T-cell (primary cell): ENCODE measurements at regions not wholly inside any gene's neighbourhood (a gene's known extent, or its start where the extent isn't known, plus 50 kb on each side); places are given as distances from the start of the nearest gene placed in this dataset.

Source experiments
- ATAC-seq, 4 experiments: fragments of 200-7000 bp in 3 of 4; fragments of 150-1000 bp in 1 of 4; cut with Tn5 transposase; replicated peaks in 1 of 4; 1 replicate in 3 of 4; 2 replicates in 1 of 4; pipeline ENCODE4 v1.10.0; 2021; ENCODE audit warnings: moderate library complexity in 3 of 4, mild to moderate bottlenecking in 2 of 4, moderate number of reproducible peaks in 1 of 4
- CTCF ChIA-PET, 2 donors: fragments of 300-600 bp; sonication (Branson Sonifier 250); formaldehyde crosslinking; loops; one replicate each; lab custom pipeline; 2022; ENCODE audit warnings: antibody characterized with exemption in 2 of 2; lab: Charles Lee
- POLR2A ChIA-PET, 2 donors: fragments of 300-600 bp; sonication (Branson Sonifier 250); formaldehyde crosslinking; loops; one replicate each; lab custom pipeline; 2022; ENCODE audit warnings: antibody characterized with exemption in 2 of 2; lab: Charles Lee
- DNase-seq, 35 experiments: peaks; one replicate each; pipeline versions ENCODE4 v3.0.0 to v3.0.0-alpha.2; 2013 to 2023
- H3K27ac ChIP-seq: one replicate; pipeline ENCODE4 v1.5.1; 2013; ENCODE audit warnings: low read length
- H3K27me3 ChIP-seq, 2 experiments: replicated peaks in 1 of 2; 1 replicate in 1 of 2; 2 replicates in 1 of 2; pipeline versions ENCODE4 v1.6.1 to v1.7.0; 2013; ENCODE audit warnings: low read length in 1 of 2, mixed read lengths in 1 of 2; ENCODE audit not compliant: control insufficient read depth in 2 of 2, insufficient read depth in 2 of 2; ENCODE audit errors: extremely low read depth in 1 of 2
- H3K36me3 ChIP-seq, 2 donors: 1 replicate in 1 of 2; 2 replicates in 1 of 2; pipeline versions ENCODE4 v1.6.1 to v1.7.0; 2013; ENCODE audit warnings: low read length in 1 of 2; ENCODE audit not compliant: control insufficient read depth in 2 of 2, insufficient read depth in 1 of 2; ENCODE audit errors: extremely low read depth in 1 of 2
- H3K4me1 ChIP-seq, 2 experiments: 1 replicate in 1 of 2; 2 replicates in 1 of 2; pipeline versions ENCODE4 v1.6.1 to v1.7.0; 2013; ENCODE audit warnings: low read length in 2 of 2, mixed read lengths in 1 of 2; ENCODE audit not compliant: insufficient read depth in 2 of 2, control insufficient read depth in 1 of 2; ENCODE audit errors: extremely low read depth in 1 of 2
- H3K4me3 ChIP-seq, 2 donors: 1 replicate in 1 of 2; 2 replicates in 1 of 2; pipeline versions ENCODE4 v1.5.1 to v1.7.0; 2013; ENCODE audit warnings: mild to moderate bottlenecking in 2 of 2, low read length in 1 of 2, moderate library complexity in 1 of 2; ENCODE audit not compliant: control insufficient read depth in 1 of 2; ENCODE audit errors: extremely low read depth in 1 of 2
- H3K9me3 ChIP-seq: 2 replicates; pipeline ENCODE4 v1.7.0; 2013
- H3K27ac Mint-ChIP-seq, 2 donors: one replicate each; pipeline ENCODE4 v1.8.0; 2020 to 2021; ENCODE audit warnings: mild to moderate bottlenecking in 2 of 2, mixed read lengths in 2 of 2
- H3K27me3 Mint-ChIP-seq, 2 donors: one replicate each; pipeline ENCODE4 v1.8.0; 2021 to 2022; ENCODE audit warnings: mixed read lengths in 2 of 2
- H3K36me3 Mint-ChIP-seq: one replicate; pipeline ENCODE4 v1.8.0; 2021; ENCODE audit warnings: mixed read lengths
- H3K4me1 Mint-ChIP-seq, 3 donors: one replicate each; pipeline ENCODE4 v1.8.0; 2020 to 2022; ENCODE audit warnings: mixed read lengths in 3 of 3, mild to moderate bottlenecking in 1 of 3
- H3K4me3 Mint-ChIP-seq, 3 donors: one replicate each; pipeline ENCODE4 v1.8.0; 2020 to 2022; ENCODE audit warnings: mild to moderate bottlenecking in 3 of 3, mixed read lengths in 3 of 3, moderate library complexity in 3 of 3
- H3K9me3 Mint-ChIP-seq, 3 donors: one replicate each; pipeline ENCODE4 v1.8.0; 2020 to 2022; ENCODE audit warnings: mixed read lengths in 3 of 3
- WGBS: methylation state at CpG from one replicate; pipeline ENCODE4 v1.1.5; 2013; ENCODE audit warnings: missing lambda C conversion rate; ENCODE audit not compliant: insufficient coverage; 5-methylcytosine and 5-hydroxymethylcytosine counted together

DNA sequence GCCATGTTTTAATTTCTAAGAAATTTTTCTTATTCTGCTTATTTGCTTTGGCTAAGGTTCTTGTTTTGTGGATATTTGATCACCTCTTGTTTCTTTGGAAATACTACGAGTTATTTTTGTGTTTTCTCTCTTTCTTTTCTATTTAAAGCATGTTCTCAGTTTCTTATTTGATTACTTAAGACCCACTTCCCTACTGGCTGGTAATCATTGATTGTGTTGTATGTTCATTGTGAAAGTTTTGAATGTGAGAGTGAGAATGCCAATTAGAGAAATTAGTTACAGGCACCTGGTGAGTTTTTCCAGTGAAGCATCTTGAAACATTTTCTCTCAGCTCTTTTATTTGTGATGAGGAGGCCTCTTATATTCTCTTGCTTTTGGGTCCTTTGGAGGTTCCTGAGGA lies 226.7 kb upstream of the MC4R start:
- CTCF ChIA-PET, result no interaction called here

DNA sequence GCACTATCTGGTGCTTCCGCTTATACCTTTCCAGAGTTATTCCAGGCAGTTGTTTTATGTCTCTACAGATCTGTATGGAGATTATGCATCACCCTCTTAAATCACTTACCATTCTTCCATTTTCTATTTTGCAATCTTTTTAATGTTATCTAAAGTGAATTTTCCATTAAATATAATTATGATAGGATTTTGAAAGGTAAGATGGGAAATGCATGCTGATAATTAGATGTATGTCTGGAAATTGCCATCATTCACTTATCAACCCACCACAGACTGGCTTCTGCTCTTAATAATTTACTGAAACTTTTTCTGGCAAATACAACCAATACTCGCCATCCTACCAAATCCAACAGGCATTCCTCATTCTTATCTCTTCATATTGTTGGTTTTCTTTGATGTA lies 227.4 kb upstream of the MC4R start:
- Mint-ChIP-seq H3K27ac (no peak overlapping the region), H3K4me3 (no peak overlapping the region), H3K9me3 (peaks cover 3 to 15% (median 9%) of the 10 kb centered on the region in 3 donors), H3K4me1 (no peaks in the 10 kb centered on the region), H3K27me3 (no peaks in the 10 kb centered on the region), H3K36me3 (no peaks in the 10 kb centered on the region)
- no peaks in the 10 kb centered on the region for H3K9me3 ChIP-seq
- no peak for ATAC-seq
- no peaks in the 10 kb centered on the region for H3K36me3 ChIP-seq
- no peak overlapping the region for H3K27ac ChIP-seq
- CTCF ChIA-PET, result no interaction called here
- H3K4me1 ChIP-seq, result no peaks in the 10 kb centered on the region
- POLR2A ChIA-PET, result no interaction called here
- DNase-seq, result no peak
- H3K27me3 ChIP-seq, result no peaks in the 10 kb centered on the region
- H3K4me3 ChIP-seq, result no peak overlapping the region
- WGBS, result no CpG with 5 or more reads among the region's 2 CpGs

More for the DNA sequence above, 226.7 kb upstream of the MC4R start:
- Mint-ChIP-seq H3K9me3 (peaks cover 3 to 15% (median 9%) of the 10 kb centered on the region in 3 donors), H3K36me3 (no peaks in the 10 kb centered on the region), H3K27me3 (no peaks in the 10 kb centered on the region), H3K4me3 (no peak overlapping the region), H3K27ac (no peak overlapping the region), H3K4me1 (no peaks in the 10 kb centered on the region)
- WGBS, result no CpG with 5 or more reads among the region's 1 CpG
- ATAC-seq (no peak), DNase-seq (no peak)
- Histone ChIP-seq H3K27ac (no peak overlapping the region), H3K36me3 (no peaks in the 10 kb centered on the region), H3K9me3 (no peaks in the 10 kb centered on the region), H3K4me1 (no peaks in the 10 kb centered on the region), H3K27me3 (no peaks in the 10 kb centered on the region), H3K4me3 (no peak overlapping the region)
- POLR2A ChIA-PET, result no interaction called here

DNA sequence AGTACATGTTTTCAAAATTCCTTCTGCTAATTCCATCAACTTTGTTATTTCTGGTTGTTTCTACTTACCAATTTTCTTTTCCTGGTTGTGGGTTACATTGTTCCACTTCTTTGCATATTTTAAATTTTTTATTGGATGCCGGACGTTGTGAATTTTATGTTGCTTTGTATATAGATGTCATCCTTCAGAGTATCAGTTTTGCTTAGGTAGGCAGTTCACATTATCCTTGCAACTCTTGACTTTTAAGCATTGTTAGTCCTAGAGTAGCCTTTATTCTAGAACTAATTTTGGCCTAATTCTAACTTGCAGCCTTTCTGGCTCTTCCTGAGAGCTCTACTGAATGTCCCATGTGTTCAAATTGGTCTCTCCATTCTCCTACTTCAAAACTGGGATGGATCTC lies 228.7 kb upstream of the MC4R start:
- ChIA-PET POLR2A (no interaction called here), CTCF (no interaction called here)
- no peaks in the 10 kb centered on the region for H3K4me1 Mint-ChIP-seq
- no peaks in the 10 kb centered on the region for H3K36me3 Mint-ChIP-seq
- Histone ChIP-seq H3K27ac (no peak overlapping the region), H3K27me3 (no peaks in the 10 kb centered on the region), H3K4me3 (no peak overlapping the region), H3K4me1 (no peaks in the 10 kb centered on the region), H3K36me3 (no peaks in the 10 kb centered on the region), H3K9me3 (no peaks in the 10 kb centered on the region)
- no peaks in the 10 kb centered on the region for H3K27me3 Mint-ChIP-seq
- H3K9me3 Mint-ChIP-seq, result peaks cover 3 to 15% (median 9%) of the 10 kb centered on the region in 3 donors
- no peak overlapping the region for H3K4me3 Mint-ChIP-seq
- H3K27ac Mint-ChIP-seq, result no peak overlapping the region
- DNase-seq (no peak), ATAC-seq (no peak)
- WGBS, result no CpG with 5 or more reads among the region's 2 CpGs

DNA sequence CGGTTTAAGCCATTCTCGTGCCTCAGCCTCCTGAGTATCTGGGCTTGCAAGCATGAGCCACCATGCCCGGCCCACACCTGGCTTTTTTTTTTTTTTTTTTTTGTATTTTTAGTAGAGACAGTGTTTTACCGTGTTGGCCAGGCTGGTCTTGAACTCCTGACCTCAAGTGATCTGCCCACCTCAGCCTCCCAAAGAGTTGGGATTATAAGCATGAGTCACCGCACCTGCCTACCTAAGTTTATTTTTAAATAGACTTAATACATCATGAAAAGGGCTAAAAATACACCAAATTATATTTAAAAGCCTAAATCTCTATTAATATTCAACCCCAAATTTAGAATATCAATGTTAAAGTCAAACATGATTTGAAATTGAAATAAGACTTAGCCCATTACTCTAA lies 250.8 kb upstream of the MC4R start:
- Mint-ChIP-seq H3K9me3 (peaks cover 0 to 18% (median 10%) of the 10 kb centered on the region in 3 donors), H3K36me3 (no peaks in the 10 kb centered on the region), H3K4me3 (no peak overlapping the region), H3K27me3 (no peaks in the 10 kb centered on the region), H3K27ac (no peak overlapping the region), H3K4me1 (no peaks in the 10 kb centered on the region)
- Histone ChIP-seq H3K36me3 (no peaks in the 10 kb centered on the region), H3K27ac (no peak overlapping the region), H3K27me3 (no peaks in the 10 kb centered on the region), H3K4me3 (no peak overlapping the region), H3K9me3 (no peaks in the 10 kb centered on the region), H3K4me1 (no peaks in the 10 kb centered on the region)
- ChIA-PET POLR2A (no interaction called here), CTCF (no interaction called here)
- DNase-seq (no peak), ATAC-seq (no peak)
- whole genome bisulfite sequencing, result no CpG with 5 or more reads among the region's 5 CpGs

DNA sequence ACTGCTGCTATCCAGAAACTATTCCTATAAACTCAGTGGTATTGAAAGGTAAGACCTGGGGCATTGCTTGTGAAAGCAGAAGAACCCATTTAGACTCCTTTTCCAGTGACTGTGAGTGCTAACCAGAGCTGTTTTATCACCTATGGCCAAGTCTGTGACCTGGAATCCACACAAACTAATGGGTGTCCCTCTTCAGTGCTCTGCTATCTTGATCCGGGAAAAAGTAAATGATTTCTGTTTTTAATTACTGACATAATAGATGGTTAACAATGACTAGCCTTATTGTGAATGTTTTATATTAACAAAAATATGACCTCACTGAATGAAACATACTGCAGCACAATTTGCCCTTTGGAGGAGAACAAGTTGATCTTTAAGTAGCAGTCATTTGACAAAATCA lies 251.6 kb upstream of the MC4R start:
- peaks cover 0 to 20% (median 8%) of the 10 kb centered on the region in 3 donors for H3K9me3 Mint-ChIP-seq
- DNase-seq (no peak), ATAC-seq (no peak)
- Histone ChIP-seq H3K27me3 (no peaks in the 10 kb centered on the region), H3K9me3 (no peaks in the 10 kb centered on the region), H3K27ac (no peak overlapping the region), H3K4me1 (no peaks in the 10 kb centered on the region), H3K4me3 (no peak overlapping the region), H3K36me3 (no peaks in the 10 kb centered on the region)
- no peaks in the 10 kb centered on the region for H3K36me3 Mint-ChIP-seq
- no CpG with 5 or more reads among the region's 1 CpG for WGBS
- ChIA-PET CTCF (no interaction called here), POLR2A (no interaction called here)
- H3K4me1 Mint-ChIP-seq, result no peaks in the 10 kb centered on the region
- no peaks in the 10 kb centered on the region for H3K27me3 Mint-ChIP-seq
- no peak overlapping the region for H3K27ac Mint-ChIP-seq
- no peak overlapping the region for H3K4me3 Mint-ChIP-seq

DNA sequence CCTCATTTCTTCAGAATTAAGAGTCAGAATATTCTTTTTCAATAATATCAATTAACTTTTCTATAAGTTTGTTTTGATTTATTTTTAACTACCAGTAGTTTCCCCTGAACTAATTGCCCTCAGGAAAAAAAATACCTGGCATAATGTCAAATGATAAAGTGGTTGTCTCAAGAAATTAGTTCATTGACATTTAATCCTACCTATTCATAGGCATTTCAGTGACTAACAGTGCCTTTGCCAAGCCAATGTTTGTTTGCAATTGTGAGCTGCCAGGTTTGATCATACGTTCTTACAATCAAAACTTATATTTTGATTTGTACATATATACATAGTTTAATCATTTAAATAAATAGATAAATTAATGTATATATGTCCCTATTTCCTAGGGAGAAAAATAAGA lies 267.3 kb upstream of the MC4R start:
- Mint-ChIP-seq H3K4me1 (no peaks in the 10 kb centered on the region), H3K27ac (no peak overlapping the region), H3K4me3 (no peak overlapping the region), H3K27me3 (no peaks in the 10 kb centered on the region), H3K36me3 (no peaks in the 10 kb centered on the region), H3K9me3 (peaks cover 12 to 19% (median 15%) of the 10 kb centered on the region in 3 donors)
- H3K27me3 ChIP-seq, result no peaks in the 10 kb centered on the region
- H3K9me3 ChIP-seq, result no peaks in the 10 kb centered on the region
- no CpG with 5 or more reads among the region's 1 CpG for WGBS
- no peak for ATAC-seq
- POLR2A ChIA-PET, result no interaction called here
- no peaks in the 10 kb centered on the region for H3K36me3 ChIP-seq
- H3K27ac ChIP-seq, result no peak overlapping the region
- H3K4me1 ChIP-seq, result no peaks in the 10 kb centered on the region
- no peak overlapping the region for H3K4me3 ChIP-seq
- DNase-seq, result no peak
- CTCF ChIA-PET, result no interaction called here

DNA sequence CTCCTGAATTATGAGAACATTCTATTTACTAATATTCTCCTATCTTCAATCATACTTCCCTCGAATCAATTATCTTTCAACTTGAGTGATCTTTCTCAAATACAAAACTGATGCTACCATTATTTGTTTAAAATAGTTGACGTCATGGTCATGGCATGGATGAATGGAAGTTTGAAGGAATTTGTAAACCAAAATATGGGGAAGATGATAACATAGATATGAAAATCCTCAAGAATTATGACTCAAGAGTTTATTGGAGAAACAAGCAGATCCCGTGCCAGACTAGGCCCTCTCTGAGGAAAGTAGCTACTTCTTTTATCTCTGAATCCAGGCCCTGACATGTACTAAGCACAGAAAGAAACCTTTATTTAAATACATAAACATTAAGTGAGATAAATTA lies 270.4 kb upstream of the MC4R start:
- Mint-ChIP-seq H3K9me3 (peaks cover 8 to 13% (median 10%) of the 10 kb centered on the region in 3 donors), H3K27me3 (no peaks in the 10 kb centered on the region), H3K36me3 (no peaks in the 10 kb centered on the region), H3K4me1 (no peaks in the 10 kb centered on the region), H3K4me3 (no peak overlapping the region), H3K27ac (no peak overlapping the region)
- Histone ChIP-seq H3K27me3 (no peaks in the 10 kb centered on the region), H3K9me3 (no peaks in the 10 kb centered on the region), H3K4me3 (no peak overlapping the region), H3K36me3 (no peaks in the 10 kb centered on the region), H3K27ac (no peak overlapping the region), H3K4me1 (no peaks in the 10 kb centered on the region)
- POLR2A ChIA-PET, result interaction anchor here in 1 of 2 donors (0.5 kb wide), 1 partner anchor 23 kb away, joined by 4 read pairs; no protein-coding TSS in a partner anchor
- WGBS, result 100% methylated on average over 1 of the region's 3 CpGs
- no peak for DNase-seq
- CTCF ChIA-PET, result no interaction called here
- ATAC-seq, result no peak
